IMR-90 (cell line): ENCODE measurements at regions not wholly inside any gene's neighbourhood (a gene's known extent, or its start where the extent isn't known, plus 50 kb on each side); places are given as distances from the start of the nearest gene placed in this dataset.

ENCODE experiments used
- ATAC-seq: fragments of 200-7000 bp; cut with Tn5 transposase; 2 replicates; pipeline ENCODE4 v1.9.1; 2020; ENCODE audit warnings: low read depth, mild to moderate bottlenecking, moderate library complexity
- BruUV-seq: library from RNA; stranded (reverse); fragments of 400-500 nt; replicated peaks from 2 replicates; lab custom pipeline; 2021; lab: Mats Ljungman, UMichigan
- CTCF ChIA-PET: fragments of 300-600 bp; formaldehyde crosslinking; extraction: SDS; loops from one replicate; lab custom pipeline; 2021; ENCODE audit warnings: antibody characterized with exemption; lab: Yijun Ruan, JAX
- POLR2A ChIA-PET: fragments of 300-600 bp; sonication (Branson Sonifier 250); formaldehyde crosslinking; loops from one replicate; lab custom pipeline; 2022; ENCODE audit warnings: antibody characterized with exemption; ENCODE audit not compliant: unreplicated experiment; lab: Charles Lee
- DNase-seq: peaks from one replicate; pipeline ENCODE4 v3.0.0; 2013
- H2AFZ ChIP-seq: replicated peaks from 2 replicates; pipeline ENCODE3; 2013; ENCODE audit warnings: low read length, mild to moderate bottlenecking; ENCODE audit not compliant: poor library complexity
- H2AK5ac ChIP-seq: 2 replicates; pipeline ENCODE4 v1.6.1; 2013; ENCODE audit warnings: low read depth, low read length, inconsistent platforms
- H2AK9ac ChIP-seq: replicated peaks from 2 replicates; pipeline ENCODE3; 2013; ENCODE audit warnings: mild to moderate bottlenecking, low read depth, low read length, moderate library complexity; ENCODE audit not compliant: poor library complexity
- H2BK120ac ChIP-seq: 2 replicates; pipeline ENCODE4 v1.6.1; 2013; ENCODE audit warnings: low read depth, low read length, inconsistent platforms
- H2BK15ac ChIP-seq: 3 replicates; pipeline ENCODE4 v1.6.1; 2013; ENCODE audit warnings: low read depth, low read length, inconsistent platforms
- H2BK20ac ChIP-seq: 2 replicates; pipeline ENCODE4 v1.6.1; 2013; ENCODE audit warnings: low read depth, mild to moderate bottlenecking, inconsistent platforms, low read length, moderate library complexity
- H2BK5ac ChIP-seq: 2 replicates; pipeline ENCODE4 v1.6.1; 2013; ENCODE audit warnings: mild to moderate bottlenecking, low read depth, low read length, inconsistent platforms; ENCODE audit not compliant: poor library complexity, severe bottlenecking
- H3K14ac ChIP-seq: replicated peaks from 2 replicates; pipeline ENCODE4 v1.6.1; 2013; ENCODE audit warnings: low read depth, low read length, inconsistent platforms
- H3K18ac ChIP-seq: 2 replicates; pipeline ENCODE4 v1.6.1; 2013; ENCODE audit warnings: low read depth, low read length, control low read depth
- H3K23ac ChIP-seq: 2 replicates; pipeline ENCODE4 v1.6.1; 2013; ENCODE audit warnings: low read depth, low read length, inconsistent platforms
- H3K27ac ChIP-seq: 2 replicates; pipeline ENCODE4 v1.5.1; 2013; ENCODE audit warnings: mild to moderate bottlenecking, control low read depth, low read length; ENCODE audit not compliant: insufficient read depth
- H3K27me3 ChIP-seq: 2 replicates; pipeline ENCODE4 v1.6.1; 2013; ENCODE audit warnings: low read length; ENCODE audit not compliant: control insufficient read depth, insufficient read depth
- H3K36me3 ChIP-seq: 2 replicates; pipeline ENCODE4 v1.6.1; 2013; ENCODE audit warnings: low read length, mixed read lengths; ENCODE audit not compliant: control insufficient read depth, insufficient read depth
- H3K4ac ChIP-seq: 2 replicates; pipeline ENCODE4 v1.6.1; 2013; ENCODE audit warnings: low read depth, low read length, inconsistent platforms
- H3K4me1 ChIP-seq: 2 replicates; pipeline ENCODE4 v1.6.1; 2013; ENCODE audit warnings: low read length, mixed read lengths; ENCODE audit not compliant: control insufficient read depth, insufficient read depth
- H3K4me2 ChIP-seq: 2 replicates; pipeline ENCODE4 v1.6.1; 2013; ENCODE audit warnings: low read depth, mild to moderate bottlenecking, control low read depth, low read length, moderate library complexity
- H3K4me3 ChIP-seq: 2 replicates; pipeline ENCODE4 v1.5.1; 2013; ENCODE audit warnings: low read depth, mild to moderate bottlenecking, control low read depth, low read length, moderate library complexity; ENCODE audit not compliant: insufficient read depth
- H3K56ac ChIP-seq: 2 replicates; pipeline ENCODE4 v1.6.1; 2013; ENCODE audit warnings: low read length, inconsistent platforms; ENCODE audit not compliant: insufficient read depth; ENCODE audit errors: extremely low read depth
- H3K79me1 ChIP-seq, 2 experiments: 2 replicates each; pipeline ENCODE4 v1.6.1; 2013; ENCODE audit warnings: low read length in 2 of 2, inconsistent platforms in 1 of 2, low read depth in 1 of 2
- H3K9ac ChIP-seq: 2 replicates; pipeline ENCODE4 v1.6.1; 2013; ENCODE audit warnings: low read depth, low read length, control low read depth
- H3K9me1 ChIP-seq: 2 replicates; pipeline ENCODE4 v1.6.1; 2013; ENCODE audit warnings: low read length, inconsistent platforms; ENCODE audit not compliant: insufficient read depth
- H3K9me3 ChIP-seq: 2 replicates; pipeline ENCODE4 v1.6.1; 2013; ENCODE audit warnings: low read length; ENCODE audit not compliant: control insufficient read depth, insufficient read depth
- H4K20me1 ChIP-seq: 2 replicates; pipeline ENCODE4 v1.6.1; 2013; ENCODE audit warnings: low read length, inconsistent platforms; ENCODE audit not compliant: insufficient read depth
- H4K5ac ChIP-seq: 2 replicates; pipeline ENCODE4 v1.6.1; 2013; ENCODE audit warnings: mild to moderate bottlenecking, low read depth, low read length, control low read depth
- H4K8ac ChIP-seq, 2 experiments: 2 replicates each; pipeline ENCODE4 v1.6.1; 2013; ENCODE audit warnings: low read depth in 2 of 2, low read length in 2 of 2, control low read depth in 1 of 2, inconsistent platforms in 1 of 2
- H4K91ac ChIP-seq: 2 replicates; pipeline ENCODE4 v1.6.1; 2013; ENCODE audit warnings: low read depth, low read length, inconsistent platforms; ENCODE audit not compliant: insufficient read depth
- BHLHE40 ChIP-seq: fragments of 150-350 bp; IDR thresholded peaks from 2 replicates; pipeline ENCODE4 v1.6.1; 2016; ENCODE audit warnings: mild to moderate bottlenecking, low read depth, low read length
- CEBPB ChIP-seq: IDR thresholded peaks from 2 replicates; pipeline ENCODE4 v1.6.1; 2012; ENCODE audit warnings: low read depth, low read length, improper control_type of control experiment
- CHD1 ChIP-seq: IDR thresholded peaks from 2 replicates; pipeline ENCODE4 v1.6.1; 2012; ENCODE audit warnings: low read depth, low read length, improper control_type of control experiment
- FOS ChIP-seq: fragments of 150-350 bp; IDR thresholded peaks from 2 replicates; pipeline ENCODE4 v1.6.1; 2016; ENCODE audit warnings: low read depth, low read length
- MAFK ChIP-seq: IDR thresholded peaks from 2 replicates; pipeline ENCODE4 v1.6.1; 2012; ENCODE audit warnings: low read depth, low read length, improper control_type of control experiment
- MAZ ChIP-seq: IDR thresholded peaks from 2 replicates; pipeline ENCODE4 v1.6.1; 2012; ENCODE audit warnings: low read depth, mild to moderate bottlenecking, low read length, improper control_type of control experiment, moderate library complexity, borderline replicate concordance
- MXI1 ChIP-seq: IDR thresholded peaks from 2 replicates; pipeline ENCODE4 v1.6.1; 2012; ENCODE audit warnings: low read depth, mild to moderate bottlenecking, low read length, moderate library complexity, borderline replicate concordance
- NFE2L2 ChIP-seq: fragments of 150-350 bp; IDR thresholded peaks from 2 replicates; pipeline ENCODE4 v1.6.1; 2016; ENCODE audit warnings: low read depth, mild to moderate bottlenecking, low read length
- POLR2A ChIP-seq: IDR thresholded peaks from 2 replicates; pipeline ENCODE4 v1.6.1; 2012; ENCODE audit warnings: mild to moderate bottlenecking, low read depth, low read length
- RAD21 ChIP-seq: IDR thresholded peaks from 2 replicates; pipeline ENCODE4 v1.6.1; 2012; ENCODE audit warnings: low read length, improper control_type of control experiment
- RCOR1 ChIP-seq: IDR thresholded peaks from 2 replicates; pipeline ENCODE4 v1.6.1; 2012; ENCODE audit warnings: mild to moderate bottlenecking, low read length, improper control_type of control experiment; ENCODE audit not compliant: insufficient replicate concordance
- RFX5 ChIP-seq: IDR thresholded peaks from 2 replicates; pipeline ENCODE4 v1.8.0; 2012; ENCODE audit warnings: low read depth, mild to moderate bottlenecking, low read length, moderate library complexity
- SMC3 ChIP-seq: fragments of 150-350 bp; IDR thresholded peaks from 2 replicates; pipeline ENCODE4 v1.6.1; 2016; ENCODE audit warnings: low read depth, mild to moderate bottlenecking, antibody characterized with exemption, low read length, moderate library complexity
- WGBS, 2 experiments: methylation state at CpG; one replicate each; pipeline versions ENCODE4 v1.1.5 to v1.1.7; 2013; ENCODE audit warnings: missing lambda C conversion rate in 2 of 2; ENCODE audit not compliant: insufficient read length in 1 of 2; ENCODE audit errors: extremely low coverage in 2 of 2; 5-methylcytosine and 5-hydroxymethylcytosine counted together
- dilution Hi-C: fragments of 300-500 bp; cut with HindIII; formaldehyde crosslinking; loops from one replicate; pipeline ENCODE4 v1.14.3; 2018; ENCODE audit warnings: low sequenced_read_pairs; ENCODE audit not compliant: unreplicated experiment
- in situ Hi-C: fragments of 300-500 bp; cut with MboI; formaldehyde crosslinking; loops from 3 replicates; pipeline ENCODE4 v1.14.3; 2019; ENCODE audit warnings: low sequenced_read_pairs, inconsistent platforms, mixed read lengths
- intact Hi-C: fragments of 100-400 bp; cut with micrococcal nuclease; formaldehyde crosslinking; loops from 2 replicates; pipeline ENCODE4 v1.10.0; 2022
- TF ChIP-seq, protein P1 (sequence below): fragments of 150-350 bp; IDR thresholded peaks from 2 replicates; pipeline ENCODE4 v1.6.1; 2016; ENCODE audit warnings: low read depth, mild to moderate bottlenecking, low read length, moderate library complexity, borderline replicate concordance
- TF ChIP-seq, protein P2 (sequence below): conservative IDR thresholded peaks from 2 replicates; pipeline ENCODE4 v1.5.1; 2012; ENCODE audit warnings: mild to moderate bottlenecking, low read depth, low read length, improper control_type of control experiment
- TF ChIP-seq, protein P3 (sequence below): fragments of 150-350 bp; IDR thresholded peaks from 2 replicates; pipeline ENCODE4 v1.6.1; 2017; ENCODE audit warnings: mild to moderate bottlenecking, antibody characterized with exemption, low read length, low read depth

DNA sequence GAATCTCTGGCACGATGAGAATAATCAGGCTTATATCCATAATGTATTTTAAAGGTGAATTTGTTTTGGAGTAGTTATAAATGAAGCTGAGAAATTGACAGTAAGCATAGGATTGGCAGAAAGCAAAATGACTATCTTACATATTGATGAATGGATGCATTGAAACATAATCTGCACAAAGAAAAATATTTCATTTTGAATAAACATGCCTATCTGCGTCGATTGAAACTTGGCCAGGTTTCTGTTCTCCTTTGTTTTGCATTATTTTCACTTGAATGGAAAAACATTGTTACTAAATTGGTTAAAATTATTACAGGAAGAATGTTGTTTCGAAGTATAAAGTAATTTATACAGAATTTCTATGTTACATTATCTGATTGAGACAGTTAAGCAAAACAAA is 128.2 kb downstream of the USP22 start:
- no peak overlapping the region for H3K4me3 ChIP-seq
- no peak overlapping the region for H2AK9ac ChIP-seq
- WGBS, 2 experiments: no CpG with 5 or more reads among the region's 4 CpGs
- H3K4me1 ChIP-seq: no peaks in the 10 kb centered on the region
- no peaks in the 10 kb centered on the region for H3K36me3 ChIP-seq
- in situ Hi-C loops: no loop called here
- H3K9me3 ChIP-seq: no peaks in the 10 kb centered on the region
- CTCF ChIA-PET: interaction anchor here (0.7 kb wide), 2 partner anchors 12 to 79 kb away, joined by 4 to 6 read pairs; no protein-coding TSS in a partner anchor
- no peaks in the 10 kb centered on the region for H3K27me3 ChIP-seq
- H4K8ac ChIP-seq: no peak overlapping the region
- H2AK5ac ChIP-seq: no peak overlapping the region
- H2BK15ac ChIP-seq: no peak overlapping the region
- no peak overlapping the region for H2BK20ac ChIP-seq
- no peak overlapping the region for H3K9ac ChIP-seq
- no peak overlapping the region for H3K14ac ChIP-seq
- H3K27ac ChIP-seq: no peak overlapping the region
- H2BK120ac ChIP-seq: no peak overlapping the region
- no peak overlapping the region for H4K91ac ChIP-seq
- H4K5ac ChIP-seq: no peak overlapping the region
- H3K79me1 ChIP-seq: no peaks in the 10 kb centered on the region
- TF ChIP-seq RAD21 (no peak), MAFK (no peak), RFX5 (no peak), CHD1 (no peak), FOS (no peak), BHLHE40 (no peak), MAZ (no peak), MXI1 (no peak), CEBPB (no peak), POLR2A (no peak), NFE2L2 (no peak), RCOR1 (no peak), SMC3 (no peak)
- TF ChIP-seq, protein P1, sequence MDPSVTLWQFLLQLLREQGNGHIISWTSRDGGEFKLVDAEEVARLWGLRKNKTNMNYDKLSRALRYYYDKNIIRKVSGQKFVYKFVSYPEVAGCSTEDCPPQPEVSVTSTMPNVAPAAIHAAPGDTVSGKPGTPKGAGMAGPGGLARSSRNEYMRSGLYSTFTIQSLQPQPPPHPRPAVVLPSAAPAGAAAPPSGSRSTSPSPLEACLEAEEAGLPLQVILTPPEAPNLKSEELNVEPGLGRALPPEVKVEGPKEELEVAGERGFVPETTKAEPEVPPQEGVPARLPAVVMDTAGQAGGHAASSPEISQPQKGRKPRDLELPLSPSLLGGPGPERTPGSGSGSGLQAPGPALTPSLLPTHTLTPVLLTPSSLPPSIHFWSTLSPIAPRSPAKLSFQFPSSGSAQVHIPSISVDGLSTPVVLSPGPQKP: no peak
- TF ChIP-seq, protein P2, sequence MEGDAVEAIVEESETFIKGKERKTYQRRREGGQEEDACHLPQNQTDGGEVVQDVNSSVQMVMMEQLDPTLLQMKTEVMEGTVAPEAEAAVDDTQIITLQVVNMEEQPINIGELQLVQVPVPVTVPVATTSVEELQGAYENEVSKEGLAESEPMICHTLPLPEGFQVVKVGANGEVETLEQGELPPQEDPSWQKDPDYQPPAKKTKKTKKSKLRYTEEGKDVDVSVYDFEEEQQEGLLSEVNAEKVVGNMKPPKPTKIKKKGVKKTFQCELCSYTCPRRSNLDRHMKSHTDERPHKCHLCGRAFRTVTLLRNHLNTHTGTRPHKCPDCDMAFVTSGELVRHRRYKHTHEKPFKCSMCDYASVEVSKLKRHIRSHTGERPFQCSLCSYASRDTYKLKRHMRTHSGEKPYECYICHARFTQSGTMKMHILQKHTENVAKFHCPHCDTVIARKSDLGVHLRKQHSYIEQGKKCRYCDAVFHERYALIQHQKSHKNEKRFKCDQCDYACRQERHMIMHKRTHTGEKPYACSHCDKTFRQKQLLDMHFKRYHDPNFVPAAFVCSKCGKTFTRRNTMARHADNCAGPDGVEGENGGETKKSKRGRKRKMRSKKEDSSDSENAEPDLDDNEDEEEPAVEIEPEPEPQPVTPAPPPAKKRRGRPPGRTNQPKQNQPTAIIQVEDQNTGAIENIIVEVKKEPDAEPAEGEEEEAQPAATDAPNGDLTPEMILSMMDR: no peak
- TF ChIP-seq, protein P3, sequence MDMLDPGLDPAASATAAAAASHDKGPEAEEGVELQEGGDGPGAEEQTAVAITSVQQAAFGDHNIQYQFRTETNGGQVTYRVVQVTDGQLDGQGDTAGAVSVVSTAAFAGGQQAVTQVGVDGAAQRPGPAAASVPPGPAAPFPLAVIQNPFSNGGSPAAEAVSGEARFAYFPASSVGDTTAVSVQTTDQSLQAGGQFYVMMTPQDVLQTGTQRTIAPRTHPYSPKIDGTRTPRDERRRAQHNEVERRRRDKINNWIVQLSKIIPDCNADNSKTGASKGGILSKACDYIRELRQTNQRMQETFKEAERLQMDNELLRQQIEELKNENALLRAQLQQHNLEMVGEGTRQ: no peak
- H3K9me1 ChIP-seq: no peaks in the 10 kb centered on the region
- H3K4me2 ChIP-seq: no peak overlapping the region
- no peak overlapping the region for H3K18ac ChIP-seq
- H2AFZ ChIP-seq: no peak overlapping the region
- no peak for DNase-seq
- BruUV-seq: no TSS peak
- H3K4ac ChIP-seq: no peak overlapping the region
- no peak overlapping the region for H3K56ac ChIP-seq
- intact Hi-C loops: no loop called here
- dilution Hi-C loops: no loop called here
- POLR2A ChIA-PET: no interaction called here
- H4K20me1 ChIP-seq: no peaks in the 10 kb centered on the region
- H2BK5ac ChIP-seq: no peak overlapping the region
- H3K23ac ChIP-seq: no peak overlapping the region
- no peak for ATAC-seq
